Upper lobe of left lung (tissue), 4 donors: ENCODE measurements at regions not wholly inside any gene's neighbourhood (a gene's known extent, or its start where the extent isn't known, plus 50 kb on each side); places are given as distances from the start of the nearest gene placed in this dataset.

Experiments used
- CTCF ChIP-seq, 6 experiments: fragments of 450-650 bp in 4 of 6; fragments of 200-600 bp in 2 of 6; sonication (generic) in 2 of 6; IDR thresholded peaks; one replicate each; pipeline ENCODE4 v1.5.1; 2016 to 2019; ENCODE audit warnings: antibody characterized with exemption in 6 of 6
- EP300 ChIP-seq, 4 donors: sonication (generic); formaldehyde crosslinking; IDR thresholded peaks; one replicate each; pipeline ENCODE4 v1.5.1; 2017; ENCODE audit warnings: antibody characterized with exemption in 4 of 4, control low read depth in 2 of 4

GRCh38 chr11:126140201-126140925 is 71.1 kb downstream of the RPUSD4 start:
- TF ChIP-seq CTCF (IDR thresholded peaks at IDR 0.05) (no peak), EP300 (IDR thresholded peaks at IDR 0.05) (no peak)
